MM.1S (cell line): ENCODE measurements at regions not wholly inside any gene's neighbourhood (a gene's known extent, or its start where the extent isn't known, plus 50 kb on each side); places are given as distances from the start of the nearest gene placed in this dataset.

ENCODE experiments used
- DNase-seq: peaks from one replicate; pipeline ENCODE4 v3.0.0-alpha.2; 2015
- H2AFZ ChIP-seq: fragments of 300-600 bp; sonication (generic); 2 replicates; pipeline ENCODE4 v1.6.0; 2016; ENCODE audit warnings: antibody characterized with exemption, low read length
- H3F3A ChIP-seq: fragments of 300-600 bp; sonication (generic); 2 replicates; pipeline ENCODE4 v1.6.1; 2016; ENCODE audit warnings: mild to moderate bottlenecking, antibody characterized with exemption, low read length, moderate library complexity, mixed read lengths; ENCODE audit not compliant: insufficient read depth
- H3K27ac ChIP-seq: fragments of 300-600 bp; sonication (generic); 2 replicates; pipeline ENCODE4 v1.5.1; 2016; ENCODE audit warnings: mild to moderate bottlenecking, low read length
- H3K27me3 ChIP-seq: fragments of 300-600 bp; sonication (generic); replicated peaks from 2 replicates; pipeline ENCODE4 v1.6.0; 2016; ENCODE audit warnings: low read length; ENCODE audit not compliant: insufficient read depth
- H3K36me3 ChIP-seq: fragments of 300-600 bp; sonication (generic); replicated peaks from 2 replicates; pipeline ENCODE4 v1.6.1; 2016; ENCODE audit warnings: mild to moderate bottlenecking, low read length, mixed read lengths; ENCODE audit not compliant: insufficient read depth
- H3K4me1 ChIP-seq: fragments of 300-600 bp; sonication (generic); 2 replicates; pipeline ENCODE4 v1.6.1; 2016; ENCODE audit warnings: low read length, mixed read lengths
- H3K4me2 ChIP-seq: fragments of 300-600 bp; sonication (generic); 2 replicates; pipeline ENCODE4 v1.6.0; 2016; ENCODE audit warnings: low read depth, low read length
- H3K4me3 ChIP-seq: fragments of 300-600 bp; sonication (generic); 2 replicates; pipeline ENCODE4 v1.5.1; 2016; ENCODE audit warnings: low read length, mixed read lengths
- H3K79me2 ChIP-seq: fragments of 300-600 bp; sonication (generic); 2 replicates; pipeline ENCODE4 v1.6.1; 2016; ENCODE audit warnings: mixed run types, low read length, mixed read lengths
- H3K9ac ChIP-seq: fragments of 300-600 bp; sonication (generic); 2 replicates; pipeline ENCODE4 v1.6.1; 2016; ENCODE audit warnings: low read length, mixed read lengths
- H3K9me2 ChIP-seq: fragments of 300-600 bp; sonication (generic); replicated peaks from 2 replicates; pipeline ENCODE4 v1.6.1; 2016; ENCODE audit warnings: mild to moderate bottlenecking, low read length, mixed read lengths; ENCODE audit not compliant: insufficient read depth
- H3K9me3 ChIP-seq: fragments of 300-600 bp; sonication (generic); replicated peaks from 2 replicates; pipeline ENCODE4 v1.6.1; 2016; ENCODE audit warnings: mild to moderate bottlenecking, low read length, mixed read lengths; ENCODE audit not compliant: insufficient read depth
- H4K20me1 ChIP-seq: fragments of 300-600 bp; sonication (generic); 2 replicates; pipeline ENCODE4 v1.6.1; 2016; ENCODE audit warnings: mild to moderate bottlenecking, low read length, moderate library complexity, mixed read lengths; ENCODE audit not compliant: insufficient read depth
- EZH2 ChIP-seq: fragments of 300-600 bp; sonication (generic); optimal IDR thresholded peaks from 2 replicates; pipeline ENCODE3; 2017; ENCODE audit warnings: low read depth, mild to moderate bottlenecking, antibody characterized with exemption, low read length, mixed read lengths
- EZH2phosphoT487 ChIP-seq: fragments of 300-600 bp; sonication (generic); IDR thresholded peaks from 2 replicates; pipeline ENCODE4 v1.6.1; 2018; ENCODE audit warnings: antibody characterized with exemption, low read length
- TF ChIP-seq, protein P1 (sequence below): fragments of 300-600 bp; sonication (generic); IDR thresholded peaks from 2 replicates; pipeline ENCODE4 v1.5.1; 2016; ENCODE audit warnings: antibody characterized with exemption, low read length, mixed read lengths

GRCh38 chr7:20513341-20513740 lies 102.1 kb upstream of the ABCB5 start:
- H3K9me2 ChIP-seq = no peaks in the 10 kb centered on the region
- TF ChIP-seq EZH2 (no peak), EZH2phosphoT487 (no peak)
- TF ChIP-seq, protein P1, sequence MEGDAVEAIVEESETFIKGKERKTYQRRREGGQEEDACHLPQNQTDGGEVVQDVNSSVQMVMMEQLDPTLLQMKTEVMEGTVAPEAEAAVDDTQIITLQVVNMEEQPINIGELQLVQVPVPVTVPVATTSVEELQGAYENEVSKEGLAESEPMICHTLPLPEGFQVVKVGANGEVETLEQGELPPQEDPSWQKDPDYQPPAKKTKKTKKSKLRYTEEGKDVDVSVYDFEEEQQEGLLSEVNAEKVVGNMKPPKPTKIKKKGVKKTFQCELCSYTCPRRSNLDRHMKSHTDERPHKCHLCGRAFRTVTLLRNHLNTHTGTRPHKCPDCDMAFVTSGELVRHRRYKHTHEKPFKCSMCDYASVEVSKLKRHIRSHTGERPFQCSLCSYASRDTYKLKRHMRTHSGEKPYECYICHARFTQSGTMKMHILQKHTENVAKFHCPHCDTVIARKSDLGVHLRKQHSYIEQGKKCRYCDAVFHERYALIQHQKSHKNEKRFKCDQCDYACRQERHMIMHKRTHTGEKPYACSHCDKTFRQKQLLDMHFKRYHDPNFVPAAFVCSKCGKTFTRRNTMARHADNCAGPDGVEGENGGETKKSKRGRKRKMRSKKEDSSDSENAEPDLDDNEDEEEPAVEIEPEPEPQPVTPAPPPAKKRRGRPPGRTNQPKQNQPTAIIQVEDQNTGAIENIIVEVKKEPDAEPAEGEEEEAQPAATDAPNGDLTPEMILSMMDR = no peak
- no peaks in the 10 kb centered on the region for H3K79me2 ChIP-seq
- H3K9me3 ChIP-seq = no peaks in the 10 kb centered on the region
- H3K4me3 ChIP-seq = no peak overlapping the region
- DNase-seq = no peak
- H3K27me3 ChIP-seq = no peaks in the 10 kb centered on the region
- no peak overlapping the region for H3K4me2 ChIP-seq
- H2AFZ ChIP-seq = no peak overlapping the region
- no peaks in the 10 kb centered on the region for H3K36me3 ChIP-seq
- H3K27ac ChIP-seq = no peak overlapping the region
- H3F3A ChIP-seq = no peaks in the 10 kb centered on the region
- H3K9ac ChIP-seq = no peak overlapping the region
- H3K4me1 ChIP-seq = no peaks in the 10 kb centered on the region
- H4K20me1 ChIP-seq = no peaks in the 10 kb centered on the region

DNA sequence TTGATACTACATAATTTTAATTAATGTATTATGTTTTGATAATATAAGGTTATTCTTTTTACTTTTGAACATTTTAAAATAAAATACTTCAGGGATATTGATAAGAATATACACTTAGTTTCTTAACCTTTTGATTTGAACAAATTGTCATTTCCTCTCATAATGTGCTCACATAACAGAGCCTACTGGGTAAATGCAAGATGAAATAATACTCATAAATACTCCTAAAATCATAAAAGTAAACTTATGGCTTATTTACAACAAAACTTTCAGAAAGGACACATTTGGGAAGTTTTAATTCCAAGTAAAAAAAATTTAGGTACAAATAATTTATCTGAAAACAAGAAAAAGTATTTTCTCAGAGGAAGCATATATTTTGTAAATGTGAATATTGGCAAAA lies 101.6 kb upstream of the ABCB5 start:
- no peaks in the 10 kb centered on the region for H4K20me1 ChIP-seq
- H3K4me2 ChIP-seq = no peak overlapping the region
- no peaks in the 10 kb centered on the region for H3F3A ChIP-seq
- no peaks in the 10 kb centered on the region for H3K9me3 ChIP-seq
- H3K79me2 ChIP-seq = no peaks in the 10 kb centered on the region
- H3K9me2 ChIP-seq = no peaks in the 10 kb centered on the region
- no peaks in the 10 kb centered on the region for H3K4me1 ChIP-seq
- no peak overlapping the region for H3K27ac ChIP-seq
- no peak for DNase-seq
- H3K9ac ChIP-seq = no peak overlapping the region
- H2AFZ ChIP-seq = no peak overlapping the region
- H3K4me3 ChIP-seq = no peak overlapping the region
- no peaks in the 10 kb centered on the region for H3K36me3 ChIP-seq
- H3K27me3 ChIP-seq = no peaks in the 10 kb centered on the region
- no peak for TF ChIP-seq EZH2
- no peak for TF ChIP-seq EZH2phosphoT487
- TF ChIP-seq, protein P1 = no peak

GRCh38 chr7:20514364-20514763 lies 101.1 kb upstream of the ABCB5 start:
- Histone ChIP-seq H3K4me3 (no peak overlapping the region), H3K27me3 (no peaks in the 10 kb centered on the region), H3K9ac (no peak overlapping the region), H3K79me2 (no peaks in the 10 kb centered on the region), H3K9me2 (no peaks in the 10 kb centered on the region), H2AFZ (no peak overlapping the region), H3K4me1 (no peaks in the 10 kb centered on the region), H3K36me3 (no peaks in the 10 kb centered on the region), H4K20me1 (no peaks in the 10 kb centered on the region), H3K27ac (no peak overlapping the region), H3K9me3 (no peaks in the 10 kb centered on the region), H3K4me2 (no peak overlapping the region), H3F3A (no peaks in the 10 kb centered on the region)
- peak; percentile 34 for DNase-seq
- TF ChIP-seq EZH2phosphoT487 = no peak
- TF ChIP-seq EZH2 = no peak

DNA sequence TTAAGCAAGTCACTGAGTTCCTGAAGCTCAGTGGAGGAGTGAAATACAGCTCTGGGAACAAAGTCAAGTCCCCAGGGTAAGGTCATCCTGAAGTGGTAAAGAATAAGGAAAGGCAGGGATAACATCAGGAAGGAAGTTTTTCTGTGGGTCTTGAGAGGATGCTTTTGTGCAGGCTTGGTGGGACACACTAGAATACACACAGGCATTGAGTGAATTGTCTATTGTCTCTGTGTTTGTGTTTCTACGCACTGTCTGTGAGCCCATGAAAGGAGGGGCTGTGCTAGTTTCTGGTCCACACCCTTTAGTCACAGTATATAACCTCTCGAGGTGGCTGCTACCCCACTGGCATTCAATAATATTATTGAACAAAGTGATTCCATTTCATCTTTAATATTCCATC lies 95.8 kb upstream of the ABCB5 start:
- H3K27me3 ChIP-seq = no peaks in the 10 kb centered on the region
- H3K9me2 ChIP-seq = no peaks in the 10 kb centered on the region
- DNase-seq = no peak
- no peaks in the 10 kb centered on the region for H3K79me2 ChIP-seq
- no peaks in the 10 kb centered on the region for H3F3A ChIP-seq
- no peaks in the 10 kb centered on the region for H3K4me1 ChIP-seq
- no peak overlapping the region for H2AFZ ChIP-seq
- no peak overlapping the region for H3K4me2 ChIP-seq
- H3K9ac ChIP-seq = no peak overlapping the region
- no peaks in the 10 kb centered on the region for H4K20me1 ChIP-seq
- TF ChIP-seq, protein P1 = no peak
- TF ChIP-seq EZH2 = no peak
- TF ChIP-seq EZH2phosphoT487 = no peak
- no peaks in the 10 kb centered on the region for H3K36me3 ChIP-seq
- no peaks in the 10 kb centered on the region for H3K9me3 ChIP-seq
- no peak overlapping the region for H3K4me3 ChIP-seq
- H3K27ac ChIP-seq = no peak overlapping the region
